ENCODE measurements at regions not wholly inside any gene's neighbourhood (a gene's known extent, or its start where the extent isn't known, plus 50 kb on each side); places are given as distances from the start of the nearest gene placed in this dataset.

DNA sequence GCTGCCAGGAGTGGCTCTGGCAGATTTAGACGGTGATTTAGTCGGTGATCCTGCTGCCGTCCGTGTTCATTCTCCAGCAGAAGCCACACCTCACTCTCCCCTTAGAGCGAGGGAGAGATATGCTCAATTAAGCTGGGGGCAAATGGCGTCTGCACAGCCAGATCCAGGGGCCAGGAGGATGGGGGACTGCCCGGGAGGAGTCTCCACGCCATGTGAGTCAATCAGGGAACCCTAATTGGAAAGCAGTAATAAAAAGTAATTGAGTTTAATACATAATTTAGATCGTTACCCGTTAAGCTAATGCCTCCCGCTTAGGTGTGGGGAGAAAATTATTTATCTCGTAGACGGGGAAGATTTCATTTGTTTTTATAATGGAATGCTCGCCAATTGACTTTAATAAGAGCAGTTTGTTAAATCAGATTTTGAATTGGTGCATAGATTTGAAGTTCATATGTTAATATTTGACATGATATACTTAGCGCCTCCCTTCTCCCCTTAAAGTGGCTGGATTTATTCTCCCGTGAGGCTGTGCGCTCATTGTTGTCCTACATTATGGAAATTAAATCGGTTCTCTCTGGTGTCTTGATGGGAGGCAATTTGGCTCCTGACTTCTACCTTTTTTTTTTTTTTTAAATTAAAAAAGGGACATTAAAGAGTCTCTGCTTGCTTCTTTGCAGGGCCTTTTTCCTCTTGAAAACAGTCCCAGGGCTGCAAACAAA is 104.9 kb upstream of the C14orf180 start:
- TF ChIP-seq, protein P1, sequence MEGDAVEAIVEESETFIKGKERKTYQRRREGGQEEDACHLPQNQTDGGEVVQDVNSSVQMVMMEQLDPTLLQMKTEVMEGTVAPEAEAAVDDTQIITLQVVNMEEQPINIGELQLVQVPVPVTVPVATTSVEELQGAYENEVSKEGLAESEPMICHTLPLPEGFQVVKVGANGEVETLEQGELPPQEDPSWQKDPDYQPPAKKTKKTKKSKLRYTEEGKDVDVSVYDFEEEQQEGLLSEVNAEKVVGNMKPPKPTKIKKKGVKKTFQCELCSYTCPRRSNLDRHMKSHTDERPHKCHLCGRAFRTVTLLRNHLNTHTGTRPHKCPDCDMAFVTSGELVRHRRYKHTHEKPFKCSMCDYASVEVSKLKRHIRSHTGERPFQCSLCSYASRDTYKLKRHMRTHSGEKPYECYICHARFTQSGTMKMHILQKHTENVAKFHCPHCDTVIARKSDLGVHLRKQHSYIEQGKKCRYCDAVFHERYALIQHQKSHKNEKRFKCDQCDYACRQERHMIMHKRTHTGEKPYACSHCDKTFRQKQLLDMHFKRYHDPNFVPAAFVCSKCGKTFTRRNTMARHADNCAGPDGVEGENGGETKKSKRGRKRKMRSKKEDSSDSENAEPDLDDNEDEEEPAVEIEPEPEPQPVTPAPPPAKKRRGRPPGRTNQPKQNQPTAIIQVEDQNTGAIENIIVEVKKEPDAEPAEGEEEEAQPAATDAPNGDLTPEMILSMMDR (IDR thresholded peaks at IDR 0.05): no peak
- no peak for TF ChIP-seq POLR2AphosphoS5 (IDR thresholded peaks at IDR 0.05)

Data from breast epithelium (tissue), 3 donors.